ENCODE measurements at regions not wholly inside any gene's neighbourhood (a gene's known extent, or its start where the extent isn't known, plus 50 kb on each side); places are given as distances from the start of the nearest gene placed in this dataset.
"Not testable (repeated sequence)": the region's sequence is repeated elsewhere in the genome, so short reads cannot be mapped to it uniquely, and the experiment has no call there.

GRCh38 chr11:29224739-29225384, 792.0 kb downstream of the KCNA4 start:
- ChIA-PET CTCF (no interaction called here), POLR2A (no interaction called here)
- TF ChIP-seq FOXK2 (IDR thresholded peaks at IDR 0.05) (no peak), NFRKB (IDR thresholded peaks at IDR 0.05) (no peak), L3MBTL2 (conservative IDR thresholded peaks at IDR 0.05) (no peak), SP1 (IDR thresholded peaks at IDR 0.05) (no peak), SUZ12 (IDR thresholded peaks at IDR 0.05) (no peak), TARDBP (IDR thresholded peaks at IDR 0.05) (no peak), ZNF384 (IDR thresholded peaks at IDR 0.05) (no peak), ELF4 (IDR thresholded peaks at IDR 0.05) (no peak), LEF1 (IDR thresholded peaks at IDR 0.05; ENCODE audit: borderline replicate concordance) (no peak), ARNT (IDR thresholded peaks at IDR 0.05) (no peak), FOXA1 (IDR thresholded peaks at IDR 0.05) (no peak), CTBP1 (IDR thresholded peaks at IDR 0.05; ENCODE audit: borderline replicate concordance) (no peak)
- no peak for DNase-seq (ENCODE audit: extremely low spot score)

GRCh38 chr11:29219531-29219930, 797.3 kb downstream of the KCNA4 start:
- DNase-seq (ENCODE audit: extremely low spot score); CTCF ChIA-PET; POLR2A ChIA-PET: not testable (repeated sequence)

DNA sequence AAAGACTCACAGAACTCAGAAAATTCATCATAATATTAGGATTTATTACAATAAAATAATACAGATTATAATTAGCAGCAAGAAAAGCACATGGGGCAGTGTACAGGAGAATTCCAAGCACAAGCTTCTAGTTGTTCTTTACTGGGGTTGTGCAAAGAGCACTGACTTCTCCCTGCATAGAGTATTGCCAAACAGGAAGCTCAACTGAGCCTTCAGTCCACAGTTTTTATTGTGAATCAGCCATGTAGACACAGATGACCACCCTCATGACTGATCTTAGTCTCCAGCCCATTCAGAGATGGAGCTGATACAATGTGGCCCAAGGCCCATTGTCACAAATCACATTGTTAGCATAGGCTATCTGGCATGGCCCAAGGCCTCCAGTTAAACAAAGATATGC, 798.9 kb downstream of the KCNA4 start:
- POLR2A ChIA-PET = no interaction called here
- TF ChIP-seq ELF4 (IDR thresholded peaks at IDR 0.05) = no peak
- CTCF ChIA-PET = no interaction called here
- DNase-seq (ENCODE audit: extremely low spot score) = no peak

DNA sequence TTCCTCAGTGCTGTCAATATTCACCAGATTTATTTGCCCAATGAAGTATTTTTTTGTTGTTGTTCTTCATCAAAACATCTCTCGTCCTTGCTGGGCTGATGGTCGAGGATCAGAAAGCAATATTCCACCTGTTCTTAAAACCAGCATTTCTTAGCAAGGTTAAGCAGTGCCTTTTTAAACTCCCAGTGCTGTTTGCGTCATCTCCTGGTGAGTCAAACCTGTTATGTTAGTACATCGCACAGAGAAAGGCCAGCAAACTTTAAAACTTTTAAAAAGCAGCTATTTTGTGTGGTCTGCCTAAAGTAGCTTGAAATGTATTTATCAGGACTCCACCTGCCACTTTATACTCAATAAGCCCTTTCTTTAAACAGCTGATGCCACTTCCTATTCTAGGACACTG, 802.0 kb downstream of the KCNA4 start:
- CTCF ChIA-PET = no interaction called here
- TF ChIP-seq SP1 (IDR thresholded peaks at IDR 0.05) (no peak), HDGF (IDR thresholded peaks at IDR 0.05; ENCODE audit: borderline replicate concordance) (no peak), ELF4 (IDR thresholded peaks at IDR 0.05) (no peak), SUZ12 (IDR thresholded peaks at IDR 0.05) (no peak), ARNT (IDR thresholded peaks at IDR 0.05) (no peak), CTBP1 (IDR thresholded peaks at IDR 0.05; ENCODE audit: borderline replicate concordance) (no peak), FOXK2 (IDR thresholded peaks at IDR 0.05) (no peak), LEF1 (IDR thresholded peaks at IDR 0.05; ENCODE audit: borderline replicate concordance) (no peak), TARDBP (IDR thresholded peaks at IDR 0.05) (no peak), FOXM1 (IDR thresholded peaks at IDR 0.05; ENCODE audit: borderline replicate concordance) (no peak)

GRCh38 chr11:29211202-29211601, 805.6 kb downstream of the KCNA4 start:
- TF ChIP-seq TARDBP (IDR thresholded peaks at IDR 0.05) (no peak), HDGF (IDR thresholded peaks at IDR 0.05; ENCODE audit: borderline replicate concordance) (no peak), FOXA1 (IDR thresholded peaks at IDR 0.05) (no peak), FOXK2 (IDR thresholded peaks at IDR 0.05) (no peak), LEF1 (IDR thresholded peaks at IDR 0.05; ENCODE audit: borderline replicate concordance) (no peak), NFRKB (IDR thresholded peaks at IDR 0.05) (no peak), FOXM1 (IDR thresholded peaks at IDR 0.05; ENCODE audit: borderline replicate concordance) (no peak), L3MBTL2 (conservative IDR thresholded peaks at IDR 0.05) (no peak), SUZ12 (IDR thresholded peaks at IDR 0.05) (no peak)
- TF ChIP-seq, protein P1, sequence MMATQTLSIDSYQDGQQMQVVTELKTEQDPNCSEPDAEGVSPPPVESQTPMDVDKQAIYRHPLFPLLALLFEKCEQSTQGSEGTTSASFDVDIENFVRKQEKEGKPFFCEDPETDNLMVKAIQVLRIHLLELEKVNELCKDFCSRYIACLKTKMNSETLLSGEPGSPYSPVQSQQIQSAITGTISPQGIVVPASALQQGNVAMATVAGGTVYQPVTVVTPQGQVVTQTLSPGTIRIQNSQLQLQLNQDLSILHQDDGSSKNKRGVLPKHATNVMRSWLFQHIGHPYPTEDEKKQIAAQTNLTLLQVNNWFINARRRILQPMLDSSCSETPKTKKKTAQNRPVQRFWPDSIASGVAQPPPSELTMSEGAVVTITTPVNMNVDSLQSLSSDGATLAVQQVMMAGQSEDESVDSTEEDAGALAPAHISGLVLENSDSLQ (IDR thresholded peaks at IDR 0.05) = no peak
- CTCF ChIA-PET = no interaction called here
- POLR2A ChIA-PET = no interaction called here
- DNase-seq (ENCODE audit: extremely low spot score) = no peak

More for the DNA sequence above, 802.0 kb downstream of the KCNA4 start:
- POLR2A ChIA-PET = no interaction called here
- no peak for DNase-seq (ENCODE audit: extremely low spot score)

DNA sequence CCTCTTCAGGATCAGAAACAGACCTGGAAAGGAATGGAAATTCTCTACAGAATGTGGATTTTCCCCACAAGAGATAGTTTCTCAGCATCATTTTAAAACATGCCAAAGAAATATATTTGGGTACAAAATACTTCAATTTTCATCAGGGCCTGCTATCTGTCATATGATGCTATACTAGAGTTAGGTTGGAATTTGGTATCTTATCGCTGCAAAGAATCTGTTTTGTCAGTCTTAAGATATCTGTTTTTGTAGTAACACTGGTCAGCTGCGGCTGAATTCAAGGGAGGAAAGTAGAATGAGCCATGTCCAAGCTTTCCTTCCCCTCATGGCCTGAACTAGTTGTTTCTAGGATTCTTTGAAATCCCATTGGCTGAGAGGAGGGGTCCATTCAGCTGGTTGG, 806.4 kb downstream of the KCNA4 start:
- DNase-seq (ENCODE audit: extremely low spot score) = no peak
- POLR2A ChIA-PET = no interaction called here
- CTCF ChIA-PET = no interaction called here
- TF ChIP-seq L3MBTL2 (conservative IDR thresholded peaks at IDR 0.05) (no peak), ZNF384 (IDR thresholded peaks at IDR 0.05) (no peak)

DNA sequence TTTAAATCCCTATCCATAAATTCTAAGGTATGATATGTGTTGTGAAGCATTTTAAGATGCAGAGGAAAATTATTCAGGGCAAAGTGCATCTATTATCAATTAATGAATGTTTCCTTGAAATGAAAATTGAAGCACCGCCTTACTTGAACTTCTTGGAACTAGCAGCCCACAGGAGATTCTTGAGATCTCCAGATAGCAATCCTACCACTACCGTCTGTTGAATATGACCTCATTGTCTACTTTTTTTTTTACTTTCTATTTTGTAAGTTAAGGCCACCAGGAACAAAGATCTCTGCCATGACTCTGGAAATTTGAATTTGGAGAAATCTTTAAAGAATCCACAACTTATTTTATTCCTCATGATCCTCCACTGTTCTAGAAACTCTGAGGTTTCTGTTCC, 808.7 kb downstream of the KCNA4 start:
- POLR2A ChIA-PET = no interaction called here
- no peak for TF ChIP-seq CTBP1 (IDR thresholded peaks at IDR 0.05; ENCODE audit: borderline replicate concordance)
- no peak for TF ChIP-seq BHLHE40 (IDR thresholded peaks at IDR 0.05; ENCODE audit: borderline replicate concordance)
- TF ChIP-seq TARDBP (IDR thresholded peaks at IDR 0.05) = no peak
- no peak for TF ChIP-seq ARNT (IDR thresholded peaks at IDR 0.05)
- no peak for TF ChIP-seq HDGF (IDR thresholded peaks at IDR 0.05; ENCODE audit: borderline replicate concordance)
- no peak for TF ChIP-seq LEF1 (IDR thresholded peaks at IDR 0.05; ENCODE audit: borderline replicate concordance)
- TF ChIP-seq ELF4 (IDR thresholded peaks at IDR 0.05) = no peak
- no peak for TF ChIP-seq FOXM1 (IDR thresholded peaks at IDR 0.05; ENCODE audit: borderline replicate concordance)
- no peak for TF ChIP-seq FOXA1 (IDR thresholded peaks at IDR 0.05)
- no peak for TF ChIP-seq ZNF384 (IDR thresholded peaks at IDR 0.05)
- TF ChIP-seq NFRKB (IDR thresholded peaks at IDR 0.05) = no peak
- no peak for TF ChIP-seq SUZ12 (IDR thresholded peaks at IDR 0.05)
- no peak for TF ChIP-seq SP1 (IDR thresholded peaks at IDR 0.05)
- TF ChIP-seq FOXK2 (IDR thresholded peaks at IDR 0.05) = no peak
- TF ChIP-seq, protein P1 (IDR thresholded peaks at IDR 0.05) = no peak
- TF ChIP-seq L3MBTL2 (conservative IDR thresholded peaks at IDR 0.05) = no peak
- CTCF ChIA-PET = no interaction called here
- DNase-seq (ENCODE audit: extremely low spot score) = no peak
